Breast epithelium (tissue), 4 donors: ENCODE measurements at regions not wholly inside any gene's neighbourhood (a gene's known extent, or its start where the extent isn't known, plus 50 kb on each side); places are given as distances from the start of the nearest gene placed in this dataset.
"Not testable (repeated sequence)": the region's sequence is repeated elsewhere in the genome, so short reads cannot be mapped to it uniquely, and the experiment has no call there.

Experiments
- DNase-seq, 2 donors: peaks; one replicate each; pipeline ENCODE4 v3.0.0-alpha.2; 2019; ENCODE audit warnings: low spot score in 2 of 2
- H3K27ac ChIP-seq, 2 donors: fragments of 200-600 bp; sonication (generic) in 1 of 2; one replicate each; pipeline ENCODE4 v1.5.1; 2016 to 2019; ENCODE audit warnings: mild to moderate bottlenecking in 1 of 2
- H3K27me3 ChIP-seq, 2 donors: fragments of 200-600 bp; sonication (generic) in 1 of 2; one replicate each; pipeline versions ENCODE4 v1.5.1 to v1.6.0; 2017 to 2019; ENCODE audit warnings: control low read depth in 1 of 2, mild to moderate bottlenecking in 1 of 2
- H3K36me3 ChIP-seq: fragments of 200-600 bp; one replicate; pipeline ENCODE4 v1.5.1; 2019
- H3K4me1 ChIP-seq, 2 donors: fragments of 200-600 bp; sonication (generic); one replicate each; pipeline ENCODE4 v1.5.1; 2016 to 2019; ENCODE audit warnings: control low read depth in 1 of 2
- H3K4me3 ChIP-seq, 3 donors: fragments of 200-600 bp; sonication (generic); 1 replicate in 2 of 3; 2 replicates in 1 of 3; pipeline ENCODE4 v1.5.1; 2016 to 2019; ENCODE audit warnings: mild to moderate bottlenecking in 3 of 3, moderate library complexity in 2 of 3
- H3K9me3 ChIP-seq, 2 donors: fragments of 200-600 bp; sonication (generic) in 1 of 2; one replicate each; pipeline ENCODE4 v1.5.1; 2016 to 2019; ENCODE audit warnings: control low read depth in 1 of 2
- CTCF ChIP-seq, 3 donors: fragments of 450-650 bp; IDR thresholded peaks; one replicate each; pipeline ENCODE4 v1.5.1; 2016 to 2017; ENCODE audit warnings: antibody characterized with exemption in 3 of 3, mild to moderate bottlenecking in 3 of 3, moderate library complexity in 3 of 3
- POLR2A ChIP-seq: fragments of 450-650 bp; IDR thresholded peaks from one replicate; pipeline ENCODE4 v1.6.1; 2016; ENCODE audit warnings: antibody characterized with exemption, mild to moderate bottlenecking, moderate library complexity
- POLR2AphosphoS5 ChIP-seq, 3 donors: sonication (generic); formaldehyde crosslinking; IDR thresholded peaks; one replicate each; pipeline ENCODE4 v1.6.1; 2017; ENCODE audit warnings: antibody characterized with exemption in 3 of 3
- intact Hi-C: fragments of 100-400 bp; cut with DNase I; formaldehyde crosslinking; loops from one replicate; pipeline ENCODE4 v1.15.1; 2023; ENCODE audit warnings: low total_unique reads

DNA sequence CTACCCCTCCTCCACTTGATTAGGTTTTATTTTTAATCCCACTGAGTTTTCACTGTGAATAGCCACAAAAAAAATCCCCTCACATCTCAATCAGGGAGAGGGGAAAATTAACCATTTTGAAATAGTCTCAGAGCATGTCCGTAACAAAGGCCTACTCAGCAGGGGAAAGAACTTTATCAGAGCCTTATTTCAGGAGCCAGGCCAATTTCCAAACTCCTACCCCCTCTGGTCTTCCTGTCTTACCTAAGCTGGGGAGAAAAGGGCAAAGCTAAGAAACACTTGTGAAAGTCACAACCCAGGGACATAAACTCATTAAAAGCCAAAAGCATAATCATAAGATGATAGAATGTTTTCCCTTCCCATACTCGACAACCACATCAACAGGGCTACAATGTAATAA, 260.3 kb upstream of the DIO3 start:
- intact Hi-C loops, result no loop called here
- no peak overlapping the region for H3K27ac ChIP-seq
- no peak for DNase-seq
- no peak overlapping the region for H3K4me3 ChIP-seq
- H3K9me3 ChIP-seq, result peaks cover 6 to 15% of the 10 kb centered on the region in 2 donors
- H3K4me1 ChIP-seq, result no peaks in the 10 kb centered on the region
- H3K27me3 ChIP-seq, result no peaks in the 10 kb centered on the region
- no peaks in the 10 kb centered on the region for H3K36me3 ChIP-seq
- TF ChIP-seq POLR2A (no peak), CTCF (IDR thresholded peaks at IDR 0.05) (no peak), POLR2AphosphoS5 (IDR thresholded peaks at IDR 0.05) (no peak)

GRCh38 chr14:101307162-101307561, 254.1 kb upstream of the DIO3 start:
- H3K4me1 ChIP-seq, H3K36me3 ChIP-seq, DNase-seq, H3K4me3 ChIP-seq, H3K27ac ChIP-seq, intact Hi-C loops, H3K27me3 ChIP-seq: not testable (repeated sequence)
- H3K9me3 ChIP-seq, result peaks cover 0 to 19% of the 10 kb centered on the region in 2 donors

GRCh38 chr14:101311186-101311585, 250.1 kb upstream of the DIO3 start:
- H3K4me3 ChIP-seq, DNase-seq, H3K36me3 ChIP-seq, H3K27ac ChIP-seq, H3K4me1 ChIP-seq, H3K27me3 ChIP-seq, intact Hi-C loops: not testable (repeated sequence)
- H3K9me3 ChIP-seq, result peaks cover 3 to 33% of the 10 kb centered on the region in 2 donors

DNA sequence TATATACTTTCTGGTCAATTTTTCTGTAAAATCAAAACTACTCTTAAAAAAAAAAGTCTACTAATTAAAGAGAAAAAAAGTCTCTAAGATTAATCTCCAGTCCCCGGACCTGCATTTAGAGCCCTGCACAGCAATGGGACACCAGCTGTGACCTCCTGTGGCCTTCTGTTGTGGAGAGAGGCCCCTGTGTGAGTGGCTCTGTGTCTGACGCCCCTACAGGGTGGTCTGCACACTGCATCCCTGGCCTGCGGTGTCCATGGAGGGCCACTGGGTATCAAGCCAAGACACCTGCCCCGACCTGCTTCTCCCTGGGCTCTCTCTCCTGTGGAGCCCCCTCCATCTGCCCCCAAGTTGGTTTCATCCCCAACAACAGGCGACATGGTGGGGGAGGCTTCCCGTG, 248.0 kb upstream of the DIO3 start:
- peaks cover 8 to 31% of the 10 kb centered on the region in 2 donors for H3K9me3 ChIP-seq
- no peak overlapping the region for H3K27ac ChIP-seq
- H3K36me3 ChIP-seq, result no peaks in the 10 kb centered on the region
- no peak overlapping the region for H3K4me3 ChIP-seq
- H3K4me1 ChIP-seq, result no peaks in the 10 kb centered on the region
- intact Hi-C loops, result no loop called here
- no peak for DNase-seq
- H3K27me3 ChIP-seq, result no peaks in the 10 kb centered on the region
- TF ChIP-seq POLR2AphosphoS5 (IDR thresholded peaks at IDR 0.05) (no peak), CTCF (IDR thresholded peaks at IDR 0.05) (no peak), POLR2A (no peak)

DNA sequence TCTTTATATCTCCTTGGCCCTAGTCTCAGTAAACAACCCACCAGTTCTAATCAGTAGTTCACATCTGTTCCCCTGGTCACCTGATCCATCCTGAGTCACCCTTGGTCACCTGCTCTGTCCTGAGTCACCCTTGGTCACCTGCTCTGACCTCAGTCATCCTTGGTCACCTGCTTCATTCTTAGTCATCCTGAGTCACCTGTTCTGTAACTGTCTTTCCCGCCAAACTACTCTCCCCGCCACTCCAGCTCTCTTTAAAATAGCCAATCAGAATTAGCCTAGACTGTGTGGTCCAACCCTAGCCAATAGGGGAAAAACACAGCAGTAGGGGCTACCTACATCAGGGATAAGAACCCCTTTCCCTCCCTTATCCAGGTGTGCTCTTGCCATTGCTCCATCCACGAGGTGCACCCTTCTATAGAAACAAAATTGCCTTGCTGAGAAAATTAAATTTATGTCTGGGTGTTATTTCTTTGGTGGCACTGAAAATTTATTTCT, 245.4 kb upstream of the DIO3 start:
- H3K27me3 ChIP-seq, result no peaks in the 10 kb centered on the region
- no peak overlapping the region for H3K27ac ChIP-seq
- H3K36me3 ChIP-seq, result no peaks in the 10 kb centered on the region
- TF ChIP-seq POLR2A, result no peak
- no peak for TF ChIP-seq CTCF (IDR thresholded peaks at IDR 0.05)
- TF ChIP-seq POLR2AphosphoS5 (IDR thresholded peaks at IDR 0.05), result no peak
- intact Hi-C loops, result no loop called here
- H3K9me3 ChIP-seq, result peaks cover 8 to 29% of the 10 kb centered on the region in 2 donors
- no peaks in the 10 kb centered on the region for H3K4me1 ChIP-seq
- no peak for DNase-seq
- no peak overlapping the region for H3K4me3 ChIP-seq

GRCh38 chr14:101318271-101318670, 243.0 kb upstream of the DIO3 start:
- DNase-seq, result no peak
- Histone ChIP-seq H3K9me3 (peaks cover 8 to 20% of the 10 kb centered on the region in 2 donors), H3K4me3 (no peak overlapping the region), H3K27ac (no peak overlapping the region), H3K27me3 (no peaks in the 10 kb centered on the region), H3K4me1 (no peaks in the 10 kb centered on the region), H3K36me3 (no peaks in the 10 kb centered on the region)
- intact Hi-C loops, result no loop called here
- TF ChIP-seq POLR2A, result no peak
- no peak for TF ChIP-seq CTCF (IDR thresholded peaks at IDR 0.05)
- no peak for TF ChIP-seq POLR2AphosphoS5 (IDR thresholded peaks at IDR 0.05)
